Calu3 (cell line): ENCODE measurements at regions not wholly inside any gene's neighbourhood (a gene's known extent, or its start where the extent isn't known, plus 50 kb on each side); places are given as distances from the start of the nearest gene placed in this dataset.

Source experiments
- BruUV-seq: library from RNA; stranded (reverse); fragments of 400-500 nt; replicated peaks from 2 replicates; lab custom pipeline; 2021; lab: Mats Ljungman, UMichigan
- CTCF ChIA-PET: fragments of 300-600 bp; sonication (Branson Sonifier 250); formaldehyde crosslinking; loops from one replicate; lab custom pipeline; 2022; ENCODE audit warnings: antibody characterized with exemption; lab: Charles Lee
- DNase-seq: peaks from one replicate; pipeline ENCODE4 v3.0.0; 2022
- H3K27ac Mint-ChIP-seq: one replicate; pipeline ENCODE4 v1.8.0; 2022; ENCODE audit warnings: mixed read lengths; ENCODE audit not compliant: unreplicated experiment
- H3K27me3 Mint-ChIP-seq: one replicate; pipeline ENCODE4 v1.8.0; 2022; ENCODE audit warnings: mixed read lengths; ENCODE audit not compliant: unreplicated experiment
- H3K36me3 Mint-ChIP-seq: one replicate; pipeline ENCODE4 v1.8.0; 2022; ENCODE audit warnings: mild to moderate bottlenecking, moderate library complexity, mixed read lengths; ENCODE audit not compliant: insufficient read depth, unreplicated experiment
- H3K4me1 Mint-ChIP-seq: one replicate; pipeline ENCODE4 v1.8.0; 2022; ENCODE audit warnings: mild to moderate bottlenecking, low read depth, mixed read lengths; ENCODE audit not compliant: unreplicated experiment
- H3K4me3 Mint-ChIP-seq: one replicate; pipeline ENCODE4 v1.8.0; 2022; ENCODE audit warnings: mild to moderate bottlenecking, low read depth, moderate library complexity, mixed read lengths; ENCODE audit not compliant: unreplicated experiment
- H3K9me3 Mint-ChIP-seq: one replicate; pipeline ENCODE4 v1.8.0; 2022; ENCODE audit warnings: low read depth, mixed read lengths; ENCODE audit not compliant: unreplicated experiment
- intact Hi-C: fragments of 100-400 bp; cut with micrococcal nuclease; formaldehyde crosslinking; loops from one replicate; pipeline ENCODE4 v1.10.0; 2022; ENCODE audit not compliant: unreplicated experiment
- TF ChIP-seq, protein P1 (sequence below): fragments of 200-600 bp; IDR thresholded peaks from one replicate; pipeline ENCODE4 v1.8.0; 2022; ENCODE audit warnings: antibody characterized with exemption; ENCODE audit not compliant: unreplicated experiment

- no TSS peak for BruUV-seq
- Mint-ChIP-seq H3K27me3 (no peaks in the 10 kb centered on the region), H3K27ac (no peak overlapping the region), H3K4me3 (no peak overlapping the region), H3K9me3 (no peaks in the 10 kb centered on the region), H3K4me1 (peaks cover 42% of the 10 kb centered on the region), H3K36me3 (peaks cover 17% of the 10 kb centered on the region)
- no peak for DNase-seq
- intact Hi-C loops = loop anchor here (10.0 kb wide), 1 partner anchor 68 kb away; the partner anchor contains the start of gene MAP4
- TF ChIP-seq, protein P1, sequence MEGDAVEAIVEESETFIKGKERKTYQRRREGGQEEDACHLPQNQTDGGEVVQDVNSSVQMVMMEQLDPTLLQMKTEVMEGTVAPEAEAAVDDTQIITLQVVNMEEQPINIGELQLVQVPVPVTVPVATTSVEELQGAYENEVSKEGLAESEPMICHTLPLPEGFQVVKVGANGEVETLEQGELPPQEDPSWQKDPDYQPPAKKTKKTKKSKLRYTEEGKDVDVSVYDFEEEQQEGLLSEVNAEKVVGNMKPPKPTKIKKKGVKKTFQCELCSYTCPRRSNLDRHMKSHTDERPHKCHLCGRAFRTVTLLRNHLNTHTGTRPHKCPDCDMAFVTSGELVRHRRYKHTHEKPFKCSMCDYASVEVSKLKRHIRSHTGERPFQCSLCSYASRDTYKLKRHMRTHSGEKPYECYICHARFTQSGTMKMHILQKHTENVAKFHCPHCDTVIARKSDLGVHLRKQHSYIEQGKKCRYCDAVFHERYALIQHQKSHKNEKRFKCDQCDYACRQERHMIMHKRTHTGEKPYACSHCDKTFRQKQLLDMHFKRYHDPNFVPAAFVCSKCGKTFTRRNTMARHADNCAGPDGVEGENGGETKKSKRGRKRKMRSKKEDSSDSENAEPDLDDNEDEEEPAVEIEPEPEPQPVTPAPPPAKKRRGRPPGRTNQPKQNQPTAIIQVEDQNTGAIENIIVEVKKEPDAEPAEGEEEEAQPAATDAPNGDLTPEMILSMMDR = no peak
- CTCF ChIA-PET = no interaction called here
Measured at GRCh38 chr3:48082580-48083184, 66.5 kb upstream of the MAP4 start.

DNA sequence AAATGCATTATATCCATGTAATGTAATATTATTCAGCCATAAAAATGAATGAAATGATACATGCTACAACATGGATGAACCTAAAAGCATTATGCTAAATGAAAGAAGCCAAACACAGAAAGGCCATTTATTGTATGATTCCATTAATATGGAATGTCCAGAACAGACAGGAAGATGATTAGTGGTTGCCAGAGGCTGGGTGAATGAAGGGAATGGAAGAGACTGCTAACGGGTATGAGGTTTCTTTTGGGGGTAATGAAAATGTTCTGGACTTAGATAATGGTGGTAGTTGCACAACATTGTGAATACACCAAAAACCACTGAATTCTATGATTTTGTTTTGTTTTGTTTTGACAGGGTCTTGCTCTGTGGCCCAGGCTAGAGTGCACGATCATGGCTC is 61.6 kb upstream of the MAP4 start:
- BruUV-seq = no TSS peak
- no peaks in the 10 kb centered on the region for H3K27me3 Mint-ChIP-seq
- H3K36me3 Mint-ChIP-seq = peaks cover 10% of the 10 kb centered on the region
- H3K4me1 Mint-ChIP-seq = peaks cover 24% of the 10 kb centered on the region
- H3K9me3 Mint-ChIP-seq = no peaks in the 10 kb centered on the region
- TF ChIP-seq, protein P1 = no peak
- intact Hi-C loops = no loop called here
- CTCF ChIA-PET = no interaction called here
- no peak for DNase-seq
- no peak overlapping the region for H3K27ac Mint-ChIP-seq
- H3K4me3 Mint-ChIP-seq = no peak overlapping the region

- no peak overlapping the region for H3K4me3 Mint-ChIP-seq
- no peaks in the 10 kb centered on the region for H3K27me3 Mint-ChIP-seq
- peaks cover 20% of the 10 kb centered on the region for H3K36me3 Mint-ChIP-seq
- intact Hi-C loops = no loop called here
- H3K27ac Mint-ChIP-seq = no peak overlapping the region
- CTCF ChIA-PET = interaction anchor here (0.6 kb wide), 1 partner anchor 18 kb away, joined by 4 read pairs; no protein-coding TSS in a partner anchor
- TF ChIP-seq, protein P1 = no peak
- H3K4me1 Mint-ChIP-seq = peaks cover 8% of the 10 kb centered on the region
- no TSS peak for BruUV-seq
- H3K9me3 Mint-ChIP-seq = no peaks in the 10 kb centered on the region
- no peak for DNase-seq
Measured at GRCh38 chr3:48070030-48070429, 53.8 kb upstream of the MAP4 start.

- no peak overlapping the region for H3K27ac Mint-ChIP-seq
- peaks cover 20% of the 10 kb centered on the region for H3K36me3 Mint-ChIP-seq
- H3K27me3 Mint-ChIP-seq = no peaks in the 10 kb centered on the region
- H3K4me1 Mint-ChIP-seq = peaks cover 15% of the 10 kb centered on the region
- CTCF ChIA-PET = interaction anchor here (0.6 kb wide), 1 partner anchor 18 kb away, joined by 4 read pairs; no protein-coding TSS in a partner anchor
- H3K9me3 Mint-ChIP-seq = no peaks in the 10 kb centered on the region
- no peak for DNase-seq
- no TSS peak for BruUV-seq
- TF ChIP-seq, protein P1 = no peak
- intact Hi-C loops = no loop called here
- no peak overlapping the region for H3K4me3 Mint-ChIP-seq
Measured at GRCh38 chr3:48069339-48069738, 53.1 kb upstream of the MAP4 start.
